ENCODE measurements at regions not wholly inside any gene's neighbourhood (a gene's known extent, or its start where the extent isn't known, plus 50 kb on each side); places are given as distances from the start of the nearest gene placed in this dataset.
"Not testable (repeated sequence)": the region's sequence is repeated elsewhere in the genome, so short reads cannot be mapped to it uniquely, and the experiment has no call there.

DNA sequence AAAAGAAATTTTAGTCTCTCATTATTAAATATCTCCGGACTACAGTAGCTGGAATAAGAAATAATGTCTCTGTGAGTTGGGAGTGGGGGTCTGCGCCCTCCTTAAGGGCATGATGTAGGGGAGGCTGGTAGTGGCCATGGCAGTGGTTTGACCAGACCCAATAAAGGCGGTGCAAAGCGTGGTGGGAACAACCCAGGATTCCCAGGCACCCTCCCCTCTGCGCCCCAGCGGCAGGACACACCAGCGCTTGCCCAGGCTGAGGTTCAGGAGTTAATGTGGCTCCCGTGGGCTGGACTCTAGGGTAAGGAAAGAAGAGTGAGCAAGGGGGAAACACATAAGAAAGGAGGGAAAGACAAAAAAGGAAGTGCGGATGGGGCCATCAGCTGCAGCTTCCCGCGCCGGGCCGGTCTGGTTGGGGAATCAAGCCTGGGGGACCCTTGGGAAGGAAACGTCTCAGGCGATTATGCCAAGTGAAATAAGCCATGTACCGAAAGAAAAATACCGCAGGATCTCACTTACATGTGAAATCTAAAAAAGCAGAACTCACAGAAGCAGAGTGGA is 157.5 kb upstream of the SMIM31 start:
- TF ChIP-seq JUND (IDR thresholded peaks at IDR 0.05; ENCODE audit: low read depth) = no peak
- in situ Hi-C loops (cut with HindIII; ENCODE audit: low pct_unique_long_range_greater_than_20kb, low sequenced_read_pairs) = no loop called here
- DNase-seq (ENCODE audit: low read depth in 1 of 2, low spot score in 1 of 2) = no peak

GRCh38 chr4:164596927-164597326 is 157.0 kb upstream of the SMIM31 start:
- no peak for DNase-seq (ENCODE audit: low read depth in 1 of 2, low spot score in 1 of 2)
- in situ Hi-C loops (cut with HindIII; ENCODE audit: low pct_unique_long_range_greater_than_20kb, low sequenced_read_pairs) = no loop called here
- TF ChIP-seq JUND (IDR thresholded peaks at IDR 0.05; ENCODE audit: low read depth) = no peak

- no peak for DNase-seq (ENCODE audit: low read depth in 1 of 2, low spot score in 1 of 2)
- no peak for TF ChIP-seq JUND (IDR thresholded peaks at IDR 0.05; ENCODE audit: low read depth)
- in situ Hi-C loops (cut with HindIII; ENCODE audit: low pct_unique_long_range_greater_than_20kb, low sequenced_read_pairs) = no loop called here
Measured at GRCh38 chr4:164601653-164602052, 152.3 kb upstream of the SMIM31 start.

DNA sequence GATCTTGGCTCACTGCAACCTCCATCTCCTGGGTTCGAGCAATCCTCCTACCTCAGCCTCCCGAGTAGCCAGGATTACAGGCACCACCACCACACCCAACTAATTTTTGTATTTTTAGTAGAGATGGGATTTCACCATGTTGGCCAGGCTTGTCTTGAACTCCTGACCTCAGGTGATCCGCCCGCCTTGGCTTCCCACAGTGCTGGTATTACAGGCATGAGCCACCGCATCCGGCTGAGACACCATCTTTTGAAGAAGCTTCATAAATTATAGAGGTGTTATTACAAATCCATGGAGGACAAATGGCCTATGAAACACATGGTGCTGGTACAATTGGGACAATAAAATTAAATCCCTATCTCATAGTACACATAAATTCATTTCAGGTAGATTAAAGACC is 148.1 kb upstream of the SMIM31 start:
- DNase-seq (ENCODE audit: low read depth in 1 of 2, low spot score in 1 of 2); in situ Hi-C loops (cut with HindIII; ENCODE audit: low pct_unique_long_range_greater_than_20kb, low sequenced_read_pairs): not testable (repeated sequence)

GRCh38 chr4:164606478-164606877 is 147.5 kb upstream of the SMIM31 start:
- no peak for TF ChIP-seq JUND (IDR thresholded peaks at IDR 0.05; ENCODE audit: low read depth)
- DNase-seq (ENCODE audit: low read depth in 1 of 2, low spot score in 1 of 2) = no peak
- in situ Hi-C loops (cut with HindIII; ENCODE audit: low pct_unique_long_range_greater_than_20kb, low sequenced_read_pairs) = no loop called here

DNA sequence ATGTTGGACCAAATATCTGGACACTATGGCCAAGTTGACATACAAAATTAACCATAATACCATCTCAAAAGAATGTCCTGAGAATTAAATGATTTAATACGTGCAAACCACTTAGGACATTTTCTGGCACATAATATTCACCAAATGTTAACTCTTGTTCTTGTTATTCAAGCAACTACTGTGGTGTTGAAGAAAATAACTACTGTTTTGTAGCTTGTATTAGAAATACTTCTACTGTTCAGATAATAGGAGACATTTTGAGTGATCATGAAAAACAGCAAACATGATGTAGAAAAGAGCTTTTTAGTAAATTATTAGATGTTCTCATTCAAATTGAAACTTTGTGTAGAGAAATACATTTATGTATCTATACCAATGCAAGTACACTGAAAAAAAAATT is 140.7 kb upstream of the SMIM31 start:
- in situ Hi-C loops (cut with HindIII; ENCODE audit: low pct_unique_long_range_greater_than_20kb, low sequenced_read_pairs) = no loop called here
- TF ChIP-seq JUND (IDR thresholded peaks at IDR 0.05; ENCODE audit: low read depth) = no peak
- DNase-seq (ENCODE audit: low read depth in 1 of 2, low spot score in 1 of 2) = no peak

- TF ChIP-seq JUND (IDR thresholded peaks at IDR 0.05; ENCODE audit: low read depth) = no peak
- no peak for DNase-seq (ENCODE audit: low read depth in 1 of 2, low spot score in 1 of 2)
- in situ Hi-C loops (cut with HindIII; ENCODE audit: low pct_unique_long_range_greater_than_20kb, low sequenced_read_pairs) = no loop called here
Measured at GRCh38 chr4:164613792-164614191, 140.1 kb upstream of the SMIM31 start.

DNA sequence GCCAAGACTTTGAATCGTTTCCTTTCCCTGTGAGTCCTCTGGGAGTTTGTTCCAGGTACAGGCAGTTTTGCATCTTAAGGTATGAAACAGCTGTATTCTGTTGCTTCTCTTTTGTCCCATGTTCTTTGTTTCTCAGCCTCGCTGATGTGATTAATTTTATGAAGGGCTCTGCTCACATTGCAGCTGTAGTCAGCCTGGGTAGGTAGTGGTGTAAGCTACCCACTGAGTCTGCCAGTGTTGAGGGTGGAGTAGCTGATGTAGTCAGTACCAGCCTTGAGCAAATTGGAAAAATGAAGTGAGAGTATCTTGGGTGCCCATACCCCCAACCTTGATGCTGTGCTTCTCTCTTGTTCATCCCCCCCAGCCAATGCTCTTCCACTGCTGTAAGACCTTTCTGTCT is 139.6 kb upstream of the SMIM31 start:
- no peak for TF ChIP-seq JUND (IDR thresholded peaks at IDR 0.05; ENCODE audit: low read depth)
- no peak for DNase-seq (ENCODE audit: low read depth in 1 of 2, low spot score in 1 of 2)
- in situ Hi-C loops (cut with HindIII; ENCODE audit: low pct_unique_long_range_greater_than_20kb, low sequenced_read_pairs) = no loop called here

DNA sequence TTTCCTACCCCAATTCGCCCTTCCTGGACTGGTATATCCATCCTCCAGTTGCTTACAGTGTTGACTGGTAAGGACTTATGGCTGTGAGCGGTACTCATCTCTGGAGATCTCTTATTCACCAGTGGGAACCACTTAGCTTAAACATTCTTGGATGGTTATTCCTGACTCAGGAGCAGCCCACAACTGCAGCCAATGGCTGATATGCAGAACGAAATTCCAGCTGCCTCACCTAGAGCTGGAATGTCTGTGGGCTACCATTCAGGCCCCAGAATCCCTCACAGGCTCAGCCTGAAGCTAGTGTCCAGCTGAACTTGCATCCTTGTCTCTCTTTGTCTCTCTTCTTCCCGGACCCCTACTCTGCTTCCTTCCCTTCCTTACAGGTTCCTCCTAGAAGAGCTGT is 138.9 kb upstream of the SMIM31 start:
- TF ChIP-seq JUND (IDR thresholded peaks at IDR 0.05; ENCODE audit: low read depth) = no peak
- in situ Hi-C loops (cut with HindIII; ENCODE audit: low pct_unique_long_range_greater_than_20kb, low sequenced_read_pairs) = no loop called here
- no peak for DNase-seq (ENCODE audit: low read depth in 1 of 2, low spot score in 1 of 2)

- in situ Hi-C loops (cut with HindIII; ENCODE audit: low pct_unique_long_range_greater_than_20kb, low sequenced_read_pairs) = no loop called here
- no peak for DNase-seq (ENCODE audit: low read depth in 1 of 2, low spot score in 1 of 2)
- no peak for TF ChIP-seq JUND (IDR thresholded peaks at IDR 0.05; ENCODE audit: low read depth)
Measured at GRCh38 chr4:164615964-164616363, 138.0 kb upstream of the SMIM31 start.

- in situ Hi-C loops (cut with HindIII; ENCODE audit: low pct_unique_long_range_greater_than_20kb, low sequenced_read_pairs) = no loop called here
- TF ChIP-seq JUND (IDR thresholded peaks at IDR 0.05; ENCODE audit: low read depth) = no peak
Measured at GRCh38 chr4:164616961-164617360, 137.0 kb upstream of the SMIM31 start.

GRCh38 chr4:164617426-164617825 is 136.5 kb upstream of the SMIM31 start:
- no peak for TF ChIP-seq JUND (IDR thresholded peaks at IDR 0.05; ENCODE audit: low read depth)
- no peak for DNase-seq (ENCODE audit: low read depth in 1 of 2, low spot score in 1 of 2)
- in situ Hi-C loops (cut with HindIII; ENCODE audit: low pct_unique_long_range_greater_than_20kb, low sequenced_read_pairs) = no loop called here

More at GRCh38 chr4:164616961-164617360, 137.0 kb upstream of the SMIM31 start:
- no peak for DNase-seq (ENCODE audit: low read depth in 1 of 2, low spot score in 1 of 2)

DNA sequence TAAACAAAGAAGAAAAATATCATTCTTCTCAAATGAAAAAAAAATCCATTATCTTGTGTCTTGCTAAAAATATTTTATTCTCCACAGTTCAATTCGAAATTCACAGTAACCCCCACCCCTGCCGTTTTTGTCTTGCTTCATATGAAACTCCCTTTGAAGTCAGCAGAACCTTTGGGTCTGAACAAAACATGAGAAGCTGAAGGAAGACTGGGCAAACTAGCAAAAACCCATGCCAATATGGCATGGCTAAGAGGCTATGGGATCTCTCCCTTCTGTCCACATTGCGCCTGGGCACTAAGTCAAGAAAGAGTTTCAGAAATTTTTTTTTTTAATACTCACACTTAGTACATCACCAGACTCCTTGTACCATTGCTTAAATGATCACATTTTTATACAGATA is 136.0 kb upstream of the SMIM31 start:
- DNase-seq (ENCODE audit: low read depth in 1 of 2, low spot score in 1 of 2) = no peak
- in situ Hi-C loops (cut with HindIII; ENCODE audit: low pct_unique_long_range_greater_than_20kb, low sequenced_read_pairs) = no loop called here
- no peak for TF ChIP-seq JUND (IDR thresholded peaks at IDR 0.05; ENCODE audit: low read depth)

- no peak for TF ChIP-seq JUND (IDR thresholded peaks at IDR 0.05; ENCODE audit: low read depth)
- in situ Hi-C loops (cut with HindIII; ENCODE audit: low pct_unique_long_range_greater_than_20kb, low sequenced_read_pairs) = no loop called here
- DNase-seq (ENCODE audit: low read depth in 1 of 2, low spot score in 1 of 2) = peak in 1 of 2 experiments; percentile 2
Measured at GRCh38 chr4:164621886-164622521, 131.9 kb upstream of the SMIM31 start.
